Bone marrow (tissue), 2 donors: ENCODE measurements at regions not wholly inside any gene's neighbourhood (a gene's known extent, or its start where the extent isn't known, plus 50 kb on each side); places are given as distances from the start of the nearest gene placed in this dataset.
"Not testable (repeated sequence)": the region's sequence is repeated elsewhere in the genome, so short reads cannot be mapped to it uniquely, and the experiment has no call there.

ENCODE experiments used
- DNase-seq, 2 donors: peaks; one replicate each; lab custom pipeline; 2025; lab: John Stamatoyannopoulos, UW

- DNase-seq = no peak
Measured at GRCh38 chr11:105429096-105429910, 180.6 kb upstream of the GRIA4 start.

- no peak for DNase-seq
Measured at GRCh38 chr11:105407101-105407500, 202.8 kb upstream of the GRIA4 start.

- DNase-seq = no peak
Measured at GRCh38 chr11:105401269-105401809, 208.5 kb upstream of the GRIA4 start.

- no peak for DNase-seq
Measured at GRCh38 chr11:105399511-105399910, 210.4 kb upstream of the GRIA4 start.

GRCh38 chr11:105398636-105399035 lies 211.2 kb upstream of the GRIA4 start:
- no peak for DNase-seq

GRCh38 chr11:105393326-105393725 lies 216.5 kb upstream of the GRIA4 start:
- no peak for DNase-seq

GRCh38 chr11:105392556-105392955 lies 217.3 kb upstream of the GRIA4 start:
- no peak for DNase-seq

GRCh38 chr11:105389952-105390351 lies 219.9 kb upstream of the GRIA4 start:
- DNase-seq = no peak

GRCh38 chr11:105388006-105388405 lies 221.9 kb upstream of the GRIA4 start:
- no peak for DNase-seq

- no peak for DNase-seq
Measured at GRCh38 chr11:105381941-105382340, 227.9 kb upstream of the GRIA4 start.

GRCh38 chr11:105377870-105378269 lies 232.0 kb upstream of the GRIA4 start:
- DNase-seq = no peak

- no peak for DNase-seq
Measured at GRCh38 chr11:105372206-105372605, 232.6 kb upstream of the CARD18 start.

GRCh38 chr11:105371311-105371710 lies 231.7 kb upstream of the CARD18 start:
- DNase-seq = no peak

- DNase-seq = no peak
Measured at GRCh38 chr11:105368711-105369110, 229.1 kb upstream of the CARD18 start.

- no peak for DNase-seq
Measured at GRCh38 chr11:105367129-105367528, 227.6 kb upstream of the CARD18 start.

- DNase-seq = no peak
Measured at GRCh38 chr11:105361651-105362050, 222.1 kb upstream of the CARD18 start.

GRCh38 chr11:105357764-105358163 lies 218.2 kb upstream of the CARD18 start:
- DNase-seq = no peak

GRCh38 chr11:105357146-105357545 lies 217.6 kb upstream of the CARD18 start:
- no peak for DNase-seq

- DNase-seq = not testable (repeated sequence)
Measured at GRCh38 chr11:105349867-105350266, 210.3 kb upstream of the CARD18 start.

- DNase-seq = no peak
Measured at GRCh38 chr11:105344938-105345337, 205.4 kb upstream of the CARD18 start.

GRCh38 chr11:105334025-105334714 lies 194.6 kb upstream of the CARD18 start:
- DNase-seq = no peak

- DNase-seq = no peak
Measured at GRCh38 chr11:105333153-105333552, 193.6 kb upstream of the CARD18 start.

GRCh38 chr11:105332171-105332570 lies 192.6 kb upstream of the CARD18 start:
- no peak for DNase-seq
